HCT116 (cell line): ENCODE measurements at regions not wholly inside any gene's neighbourhood (a gene's known extent, or its start where the extent isn't known, plus 50 kb on each side); places are given as distances from the start of the nearest gene placed in this dataset.

Experiments
- ATAC-seq: fragments of 200-7000 bp; cut with Tn5 transposase; 2 replicates; pipeline ENCODE4 v1.9.1; 2020; ENCODE audit warnings: mild to moderate bottlenecking, moderate library complexity
- BruUV-seq: library from RNA; stranded (reverse); fragments of 400-500 nt; replicated peaks from 2 replicates; lab custom pipeline; 2021; lab: Mats Ljungman, UMichigan
- CTCF ChIA-PET: fragments of 300-600 bp; sonication (Branson Sonifier 250); formaldehyde crosslinking; loops from one replicate; lab custom pipeline; 2021; ENCODE audit warnings: antibody characterized with exemption; lab: Charles Lee
- POLR2A ChIA-PET: fragments of 300-600, 350-600 bp; sonication (Branson Sonifier 250); formaldehyde crosslinking; loops from one replicate; lab custom pipeline; 2021; ENCODE audit warnings: antibody characterized with exemption; lab: Charles Lee
- RAD21 ChIA-PET, 2 experiments: fragments of 300-600 bp; sonication (Branson Sonifier 250); formaldehyde crosslinking; loops; one replicate each; lab custom pipeline; 2023; ENCODE audit warnings: low total read pairs in 2 of 2; ENCODE audit not compliant: uncharacterized antibody in 2 of 2, unreplicated experiment in 2 of 2, low non-redundant PET in 1 of 2; lab: Charles Lee
- DNase-seq: peaks from one replicate; pipeline ENCODE4 v3.0.0-alpha.2; 2010; ENCODE audit warnings: low read depth, low spot score
- H2AFZ ChIP-seq: fragments of 200-600 bp; shearing (Covaris generic), sonication (generic); 2 replicates; pipeline ENCODE4 v1.6.1; 2017; ENCODE audit warnings: low read depth, mixed run types, mixed read lengths, antibody characterized with exemption, low read length; ENCODE audit not compliant: poor library complexity, severe bottlenecking
- H3K27ac ChIP-seq: 2 replicates; pipeline ENCODE4 v1.5.1; 2012; ENCODE audit warnings: low read depth, low read length
- H3K27me3 ChIP-seq: fragments of 200-600 bp; sonication (generic); 2 replicates; pipeline ENCODE4 v1.6.1; 2016; ENCODE audit warnings: mixed run types, low read length, mixed read lengths; ENCODE audit not compliant: insufficient read depth
- H3K36me3 ChIP-seq, 2 experiments: fragments of 200-500 bp in 1 of 2; fragments of 200-600 bp in 1 of 2; sonication (Bioruptor generic) in 1 of 2; sonication (generic) in 1 of 2; 2 replicates each; pipeline versions ENCODE4 v1.5.1 to v1.6.1; 2014 to 2016; ENCODE audit warnings: low read length in 2 of 2, inconsistent platforms in 1 of 2, mixed read lengths in 1 of 2, mixed run types in 1 of 2; ENCODE audit not compliant: insufficient read depth in 2 of 2, control insufficient read depth in 1 of 2
- H3K4me1 ChIP-seq, 2 experiments: fragments of 200-600 bp in 1 of 2; sonication (generic) in 1 of 2; 2 replicates each; pipeline versions ENCODE4 v1.5.1 to v1.6.1; 2012 to 2017; ENCODE audit warnings: low read length in 2 of 2, inconsistent platforms in 1 of 2, mild to moderate bottlenecking in 1 of 2, mixed read lengths in 1 of 2, mixed run types in 1 of 2, moderate library complexity in 1 of 2; ENCODE audit not compliant: insufficient read depth in 2 of 2, control insufficient read depth in 1 of 2
- H3K4me2 ChIP-seq: fragments of 200-600 bp; sonication (generic); 2 replicates; pipeline ENCODE4 v1.6.1; 2017; ENCODE audit warnings: mixed run types, low read length, mixed read lengths
- H3K4me3 ChIP-seq, 2 experiments: fragments of 200-600 bp in 1 of 2; sonication (generic) in 1 of 2; replicated peaks in 1 of 2; 2 replicates each; pipeline ENCODE4 v1.5.1; 2011 to 2016; ENCODE audit warnings: low read length in 2 of 2, control low read depth in 1 of 2, low read depth in 1 of 2, mild to moderate bottlenecking in 1 of 2, mixed read lengths in 1 of 2, mixed run types in 1 of 2
- H3K79me2 ChIP-seq: fragments of 200-600 bp; sonication (generic); 2 replicates; pipeline ENCODE4 v1.6.1; 2017; ENCODE audit warnings: mild to moderate bottlenecking, mixed run types, low read length, moderate library complexity, mixed read lengths; ENCODE audit not compliant: insufficient read depth
- H3K9ac ChIP-seq: fragments of 200-600 bp; sonication (generic); 2 replicates; pipeline ENCODE4 v1.6.1; 2016; ENCODE audit warnings: low read length, mixed read lengths
- H3K9me2 ChIP-seq: fragments of 200-600 bp; sonication (generic), shearing (Covaris generic); 2 replicates; pipeline ENCODE4 v1.6.1; 2017; ENCODE audit warnings: mixed run types, mild to moderate bottlenecking, moderate library complexity; ENCODE audit not compliant: insufficient read depth
- H3K9me3 ChIP-seq, 2 experiments: fragments of 200-500 bp in 1 of 2; fragments of 200-600 bp in 1 of 2; sonication (Bioruptor generic) in 1 of 2; sonication (generic) in 1 of 2; 2 replicates each; pipeline ENCODE4 v1.6.1; 2014 to 2017; ENCODE audit warnings: low read length in 2 of 2, mixed read lengths in 2 of 2, inconsistent platforms in 1 of 2, low read depth in 1 of 2, mild to moderate bottlenecking in 1 of 2, mixed run types in 1 of 2, moderate library complexity in 1 of 2; ENCODE audit not compliant: control insufficient read depth in 1 of 2, insufficient read depth in 1 of 2
- H4K20me1 ChIP-seq: fragments of 200-600 bp; sonication (generic), shearing (Covaris generic); 2 replicates; pipeline ENCODE4 v1.6.1; 2017; ENCODE audit warnings: mixed run types, mild to moderate bottlenecking, moderate library complexity; ENCODE audit not compliant: insufficient read depth
- ATF3 ChIP-seq: IDR thresholded peaks from 2 replicates; pipeline ENCODE4 v1.6.1; 2012
- CEBPB ChIP-seq: IDR thresholded peaks from 2 replicates; pipeline ENCODE4 v1.6.1; 2012; ENCODE audit warnings: low read depth
- CTCF ChIP-seq, 3 experiments: fragments of 200-600 bp in 1 of 3; sonication (generic) in 1 of 3; IDR thresholded peaks in 2 of 3; conservative IDR thresholded peaks in 1 of 3; 2 replicates each; pipeline ENCODE4 v1.5.1; 2012 to 2017; ENCODE audit warnings: low read depth in 2 of 3, low read length in 2 of 3, antibody characterized with exemption in 1 of 3, borderline replicate concordance in 1 of 3, control low read depth in 1 of 3, mild to moderate bottlenecking in 1 of 3, mixed read lengths in 1 of 3, mixed run types in 1 of 3, moderate library complexity in 1 of 3; ENCODE audit not compliant: insufficient read depth in 1 of 3
- EGR1 ChIP-seq: IDR thresholded peaks from 2 replicates; pipeline ENCODE4 v1.6.1; 2012; ENCODE audit warnings: low read depth
- EZH2 ChIP-seq: fragments of 200-600 bp; sonication (generic); IDR thresholded peaks from 2 replicates; pipeline ENCODE4 v1.6.1; 2017; ENCODE audit warnings: antibody characterized with exemption, mixed run types
- EZH2phosphoT487 ChIP-seq: fragments of 200-600 bp; IDR thresholded peaks from 2 replicates; pipeline ENCODE4 v1.6.1; 2018; ENCODE audit warnings: antibody characterized with exemption, borderline replicate concordance
- FOSL1 ChIP-seq: IDR thresholded peaks from 2 replicates; pipeline ENCODE4 v1.6.1; 2012; ENCODE audit warnings: low read depth
- JUND ChIP-seq: IDR thresholded peaks from 2 replicates; pipeline ENCODE4 v1.6.1; 2012
- POLR2A ChIP-seq: IDR thresholded peaks from 2 replicates; pipeline ENCODE4 v1.7.0; 2011; ENCODE audit warnings: borderline replicate concordance; ENCODE audit not compliant: insufficient read depth, insufficient read length; ENCODE audit errors: extremely low read depth
- RAD21 ChIP-seq: IDR thresholded peaks from 2 replicates; pipeline ENCODE4 v1.6.1; 2012; ENCODE audit warnings: low read depth, mild to moderate bottlenecking
- SIN3A ChIP-seq: IDR thresholded peaks from 2 replicates; pipeline ENCODE4 v1.6.1; 2012; ENCODE audit warnings: low read depth
- SP1 ChIP-seq: IDR thresholded peaks from 2 replicates; pipeline ENCODE4 v1.6.1; 2012; ENCODE audit warnings: low read depth
- SRF ChIP-seq: IDR thresholded peaks from 2 replicates; pipeline ENCODE4 v1.6.1; 2012; ENCODE audit warnings: low read depth
- TCF7L2 ChIP-seq: IDR thresholded peaks from 2 replicates; pipeline ENCODE4 v1.7.0; 2011; ENCODE audit warnings: borderline replicate concordance, inconsistent platforms; ENCODE audit not compliant: insufficient read depth, insufficient read length; ENCODE audit errors: extremely low read depth
- YY1 ChIP-seq: IDR thresholded peaks from 2 replicates; pipeline ENCODE4 v1.6.1; 2011; ENCODE audit warnings: low read length, low read depth, moderate library complexity, mild to moderate bottlenecking; ENCODE audit not compliant: insufficient replicate concordance; ENCODE audit errors: extremely low read depth
- ZBTB33 ChIP-seq: IDR thresholded peaks from 2 replicates; pipeline ENCODE4 v1.6.1; 2011; ENCODE audit warnings: mild to moderate bottlenecking, low read length, moderate library complexity; ENCODE audit not compliant: insufficient replicate concordance; ENCODE audit errors: extremely low read depth
- ZFX ChIP-seq: fragments of 450-650 bp; IDR thresholded peaks from 2 replicates; pipeline ENCODE4 v1.6.1; 2017
- ZNF274 ChIP-seq: fragments of 200-500 bp; sonication (Bioruptor generic); IDR thresholded peaks from 2 replicates; pipeline ENCODE4 v1.6.1; 2014; ENCODE audit warnings: mild to moderate bottlenecking, low read depth, low read length, inconsistent platforms
- intact Hi-C: fragments of 100-400 bp; cut with micrococcal nuclease; formaldehyde crosslinking; loops from 2 replicates; pipeline ENCODE4 v1.10.0; 2022

- RAD21 ChIA-PET = no interaction called here
These were observed 673.9 kb downstream of the SH3BGRL start for GRCh38 chrX:81875800-81876199.

GRCh38 chrX:81876437-81876836 lies 674.5 kb downstream of the SH3BGRL start:
- Histone ChIP-seq H3K79me2 (no peaks in the 10 kb centered on the region), H3K9ac (no peak overlapping the region), H3K36me3 (no peaks in the 10 kb centered on the region), H3K4me3 (no peak overlapping the region), H4K20me1 (no peaks in the 10 kb centered on the region), H2AFZ (no peak overlapping the region), H3K27me3 (no peaks in the 10 kb centered on the region), H3K9me2 (no peaks in the 10 kb centered on the region), H3K9me3 (no peaks in the 10 kb centered on the region), H3K27ac (no peak overlapping the region), H3K4me1 (no peaks in the 10 kb centered on the region), H3K4me2 (no peak overlapping the region)
- CTCF ChIA-PET = no interaction called here
- POLR2A ChIA-PET = no interaction called here
- BruUV-seq = no TSS peak
- RAD21 ChIA-PET = no interaction called here
- ATAC-seq = no peak
- intact Hi-C loops = no loop called here
- TF ChIP-seq EZH2 (no peak), CTCF (IDR thresholded peaks at IDR 0.05 in 2 of 3, conservative IDR thresholded peaks at IDR 0.05 in 1 of 3; ENCODE audit: borderline replicate concordance in 1 of 3, insufficient read depth in 1 of 3, low read depth in 2 of 3, low read length in 2 of 3) (no peak), RAD21 (no peak), YY1 (no peak), CEBPB (no peak), TCF7L2 (no peak), JUND (no peak), FOSL1 (no peak), EGR1 (no peak), SP1 (no peak), ATF3 (no peak), POLR2A (no peak), SIN3A (no peak), ZFX (no peak), ZBTB33 (no peak), EZH2phosphoT487 (no peak)
- DNase-seq = no peak

More at GRCh38 chrX:81875800-81876199, 673.9 kb downstream of the SH3BGRL start:
- Histone ChIP-seq H3K9ac (no peak overlapping the region), H2AFZ (no peak overlapping the region), H3K36me3 (no peaks in the 10 kb centered on the region), H3K79me2 (no peaks in the 10 kb centered on the region), H3K4me2 (no peak overlapping the region), H3K4me3 (no peak overlapping the region), H3K9me3 (no peaks in the 10 kb centered on the region), H3K27ac (no peak overlapping the region), H4K20me1 (no peaks in the 10 kb centered on the region), H3K9me2 (no peaks in the 10 kb centered on the region), H3K27me3 (no peaks in the 10 kb centered on the region), H3K4me1 (no peaks in the 10 kb centered on the region)
- no TSS peak for BruUV-seq
- intact Hi-C loops = no loop called here
- no peak for ATAC-seq
- ChIA-PET CTCF (no interaction called here), POLR2A (no interaction called here)
- DNase-seq = no peak
- no peak for TF ChIP-seq TCF7L2
- no peak for TF ChIP-seq JUND
- no peak for TF ChIP-seq RAD21
- TF ChIP-seq SRF = no peak
- TF ChIP-seq ZNF274 = no peak
